ENCODE measurements at regions not wholly inside any gene's neighbourhood (a gene's known extent, or its start where the extent isn't known, plus 50 kb on each side); places are given as distances from the start of the nearest gene placed in this dataset.

DNA sequence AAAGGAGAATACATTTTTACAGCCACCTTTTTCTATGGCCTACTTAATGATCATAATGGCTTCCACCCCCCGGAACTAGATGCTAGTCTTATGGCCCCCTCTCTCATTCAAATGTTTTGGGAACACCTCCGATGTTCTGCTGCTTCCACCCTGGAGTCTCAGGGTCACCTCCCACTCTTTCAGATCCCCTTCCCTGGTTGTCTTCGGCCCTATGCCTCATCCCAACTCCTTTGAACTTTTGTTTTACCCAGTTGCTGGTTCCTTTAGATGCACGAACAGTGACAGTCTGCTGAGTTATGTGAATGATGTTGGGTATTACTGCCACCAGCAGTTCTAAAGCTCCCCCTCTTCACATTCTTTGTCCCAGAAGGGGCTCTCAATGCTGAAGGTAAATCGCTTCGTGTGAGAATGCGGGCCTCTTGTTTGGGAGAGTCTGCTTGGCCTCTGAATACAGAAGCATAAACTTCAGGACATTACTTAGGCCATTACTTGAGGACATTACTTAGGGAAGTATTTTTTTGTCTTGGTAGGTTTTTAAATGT lies 309.1 kb downstream of the SOX4 start:
- TF ChIP-seq, protein P1, sequence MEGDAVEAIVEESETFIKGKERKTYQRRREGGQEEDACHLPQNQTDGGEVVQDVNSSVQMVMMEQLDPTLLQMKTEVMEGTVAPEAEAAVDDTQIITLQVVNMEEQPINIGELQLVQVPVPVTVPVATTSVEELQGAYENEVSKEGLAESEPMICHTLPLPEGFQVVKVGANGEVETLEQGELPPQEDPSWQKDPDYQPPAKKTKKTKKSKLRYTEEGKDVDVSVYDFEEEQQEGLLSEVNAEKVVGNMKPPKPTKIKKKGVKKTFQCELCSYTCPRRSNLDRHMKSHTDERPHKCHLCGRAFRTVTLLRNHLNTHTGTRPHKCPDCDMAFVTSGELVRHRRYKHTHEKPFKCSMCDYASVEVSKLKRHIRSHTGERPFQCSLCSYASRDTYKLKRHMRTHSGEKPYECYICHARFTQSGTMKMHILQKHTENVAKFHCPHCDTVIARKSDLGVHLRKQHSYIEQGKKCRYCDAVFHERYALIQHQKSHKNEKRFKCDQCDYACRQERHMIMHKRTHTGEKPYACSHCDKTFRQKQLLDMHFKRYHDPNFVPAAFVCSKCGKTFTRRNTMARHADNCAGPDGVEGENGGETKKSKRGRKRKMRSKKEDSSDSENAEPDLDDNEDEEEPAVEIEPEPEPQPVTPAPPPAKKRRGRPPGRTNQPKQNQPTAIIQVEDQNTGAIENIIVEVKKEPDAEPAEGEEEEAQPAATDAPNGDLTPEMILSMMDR (IDR thresholded peaks at IDR 0.05 in 8 of 11, conservative IDR thresholded peaks at IDR 0.05 in 3 of 11) = no peak
- TF ChIP-seq POLR2A (IDR thresholded peaks at IDR 0.05) (no peak), POLR2AphosphoS5 (IDR thresholded peaks at IDR 0.05) (no peak)
